ENCODE measurements at regions not wholly inside any gene's neighbourhood (a gene's known extent, or its start where the extent isn't known, plus 50 kb on each side); places are given as distances from the start of the nearest gene placed in this dataset.

DNA sequence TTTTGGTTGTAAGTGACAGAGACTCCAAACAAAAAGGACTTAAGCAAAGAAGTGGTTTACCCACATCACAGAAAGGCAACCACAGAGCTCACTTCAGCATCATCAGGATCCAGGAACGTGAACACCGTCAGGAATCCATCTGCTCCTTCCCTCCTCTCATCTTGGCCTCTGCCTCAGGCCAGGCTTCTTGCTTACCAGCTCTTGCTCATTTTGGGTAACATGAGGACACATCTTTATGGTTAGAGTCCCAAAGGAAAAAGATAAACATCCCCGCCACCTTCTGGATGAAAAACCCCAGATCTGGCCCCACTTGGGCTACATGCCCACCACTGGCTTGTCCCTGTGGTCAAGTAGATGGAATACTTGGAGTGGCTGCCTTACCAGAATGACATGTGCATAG lies 176.8 kb upstream of the RPL34 start:
- no peak for TF ChIP-seq POLR2A (IDR thresholded peaks at IDR 0.05)
- TF ChIP-seq, protein P1, sequence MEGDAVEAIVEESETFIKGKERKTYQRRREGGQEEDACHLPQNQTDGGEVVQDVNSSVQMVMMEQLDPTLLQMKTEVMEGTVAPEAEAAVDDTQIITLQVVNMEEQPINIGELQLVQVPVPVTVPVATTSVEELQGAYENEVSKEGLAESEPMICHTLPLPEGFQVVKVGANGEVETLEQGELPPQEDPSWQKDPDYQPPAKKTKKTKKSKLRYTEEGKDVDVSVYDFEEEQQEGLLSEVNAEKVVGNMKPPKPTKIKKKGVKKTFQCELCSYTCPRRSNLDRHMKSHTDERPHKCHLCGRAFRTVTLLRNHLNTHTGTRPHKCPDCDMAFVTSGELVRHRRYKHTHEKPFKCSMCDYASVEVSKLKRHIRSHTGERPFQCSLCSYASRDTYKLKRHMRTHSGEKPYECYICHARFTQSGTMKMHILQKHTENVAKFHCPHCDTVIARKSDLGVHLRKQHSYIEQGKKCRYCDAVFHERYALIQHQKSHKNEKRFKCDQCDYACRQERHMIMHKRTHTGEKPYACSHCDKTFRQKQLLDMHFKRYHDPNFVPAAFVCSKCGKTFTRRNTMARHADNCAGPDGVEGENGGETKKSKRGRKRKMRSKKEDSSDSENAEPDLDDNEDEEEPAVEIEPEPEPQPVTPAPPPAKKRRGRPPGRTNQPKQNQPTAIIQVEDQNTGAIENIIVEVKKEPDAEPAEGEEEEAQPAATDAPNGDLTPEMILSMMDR (IDR thresholded peaks at IDR 0.05), result no peak
